GM21447 (cell line): ENCODE measurements at regions not wholly inside any gene's neighbourhood (a gene's known extent, or its start where the extent isn't known, plus 50 kb on each side); places are given as distances from the start of the nearest gene placed in this dataset.
A peak's percentile ranks its signal among the peaks of the same experiment; 100 is the strongest.
"Not testable (repeated sequence)": the region's sequence is repeated elsewhere in the genome, so short reads cannot be mapped to it uniquely, and the experiment has no call there.

Experiments
- ATAC-seq: cut with Tn5 transposase; IDR thresholded peaks from one replicate; pipeline ENCODE4 v1.9.1; 2021; ENCODE audit not compliant: unreplicated experiment

DNA sequence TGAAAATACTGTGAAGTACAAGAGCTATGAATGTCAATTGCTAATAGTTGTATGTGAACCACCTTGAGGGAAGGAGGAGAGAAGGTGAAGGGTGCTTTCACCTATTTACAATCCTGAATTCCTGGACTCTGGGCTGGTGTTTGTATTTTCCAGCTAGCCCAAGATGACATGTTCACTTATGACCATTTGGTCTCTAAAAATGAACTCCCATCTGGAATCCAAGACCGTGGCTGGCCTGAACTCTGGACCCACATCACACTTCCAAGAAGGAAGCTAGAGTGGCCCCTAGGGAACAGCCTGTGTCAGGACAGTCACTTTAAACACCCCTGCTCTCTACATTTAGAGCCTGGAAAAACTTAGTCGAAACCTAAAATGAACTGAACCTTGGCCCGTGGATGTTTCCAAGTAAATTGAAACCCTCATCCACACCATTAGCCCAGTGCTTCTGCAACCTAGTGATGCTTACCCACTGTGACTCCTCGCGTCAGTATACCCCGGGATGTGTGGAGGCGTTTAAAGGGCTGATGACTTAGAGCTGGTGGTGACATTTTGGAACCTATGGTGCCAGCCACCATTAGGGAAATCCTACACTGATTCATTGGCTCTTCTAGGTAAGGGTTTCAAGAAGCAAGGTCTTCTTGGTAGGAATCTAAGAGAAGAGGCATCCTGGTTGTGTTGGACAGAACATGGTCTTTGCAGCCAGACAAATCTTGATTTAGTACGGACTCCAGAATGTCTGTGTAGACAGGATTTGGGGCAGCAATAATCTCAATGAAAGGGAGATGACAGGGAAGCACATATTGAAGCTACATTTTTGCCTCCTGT lies 171.5 kb upstream of the IRF2BP2 start:
- ATAC-seq, result no peak

DNA sequence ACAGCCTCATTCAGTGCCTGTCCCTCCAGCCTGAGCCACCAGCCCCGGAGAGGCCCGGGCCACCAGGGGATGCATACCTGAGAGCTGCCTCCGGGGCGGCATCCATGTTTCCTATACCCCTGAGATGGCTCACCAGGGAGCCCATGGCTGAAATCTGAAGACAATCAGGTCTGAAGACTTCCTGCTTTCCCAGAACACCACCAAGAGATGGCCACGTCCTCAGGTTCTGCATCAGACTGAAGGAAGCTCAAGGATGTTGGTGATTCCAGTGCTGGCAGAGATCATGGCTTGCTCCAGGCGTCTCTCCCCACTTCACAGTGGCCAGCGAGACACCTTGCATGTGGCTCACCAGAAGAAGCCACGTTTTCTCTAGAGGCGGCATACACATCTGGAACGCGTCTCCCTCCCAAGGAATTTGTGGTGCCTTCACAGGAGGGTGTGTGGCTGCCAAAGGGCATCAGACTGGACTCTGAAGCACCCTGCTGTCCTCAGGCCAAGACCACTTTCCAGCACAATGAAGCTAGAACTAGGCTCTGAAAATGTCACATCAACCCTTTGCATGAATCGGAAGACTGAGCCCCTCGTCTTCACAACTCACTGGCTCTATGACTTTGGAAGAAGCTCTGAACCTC lies 170.7 kb upstream of the IRF2BP2 start:
- no peak for ATAC-seq

DNA sequence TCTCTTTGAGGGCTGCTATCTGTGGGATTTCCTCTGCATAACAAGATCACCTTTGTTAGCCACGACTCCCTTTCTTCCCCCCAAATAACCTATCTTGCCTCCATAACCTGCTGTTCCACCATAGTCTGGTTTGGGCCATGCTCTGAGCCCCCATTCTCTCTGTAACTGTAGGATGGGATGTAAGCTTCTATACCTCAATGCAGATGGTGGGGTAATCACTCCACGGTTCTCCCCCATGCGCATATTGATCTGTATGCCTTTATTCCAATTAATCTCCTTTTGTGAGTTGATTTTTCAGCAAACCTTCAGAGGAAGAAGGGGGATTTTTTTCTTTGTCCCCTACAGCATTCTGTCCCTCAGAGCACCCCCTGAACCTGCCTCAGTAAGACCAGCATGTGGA lies 170.1 kb upstream of the IRF2BP2 start:
- no peak for ATAC-seq

DNA sequence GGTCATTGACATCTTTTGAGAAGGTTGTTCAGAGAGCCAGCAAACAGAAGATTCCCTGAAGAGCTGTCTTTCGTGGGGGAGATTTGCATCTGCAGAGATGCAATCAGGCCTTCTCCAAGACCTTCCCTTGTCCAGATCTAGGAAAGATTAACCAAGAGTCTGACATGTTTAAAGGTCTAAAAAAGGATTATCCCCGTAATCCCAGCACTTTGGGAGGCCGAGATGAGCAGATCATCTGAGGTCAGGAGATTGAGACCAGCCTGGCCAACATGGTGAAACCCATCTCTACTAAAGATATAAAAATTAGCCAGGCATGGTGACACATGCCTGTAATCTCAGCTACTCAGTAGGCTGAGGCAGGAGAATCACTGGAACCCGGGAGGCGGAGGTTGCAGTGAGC lies 169.6 kb upstream of the IRF2BP2 start:
- not testable (repeated sequence) for ATAC-seq

DNA sequence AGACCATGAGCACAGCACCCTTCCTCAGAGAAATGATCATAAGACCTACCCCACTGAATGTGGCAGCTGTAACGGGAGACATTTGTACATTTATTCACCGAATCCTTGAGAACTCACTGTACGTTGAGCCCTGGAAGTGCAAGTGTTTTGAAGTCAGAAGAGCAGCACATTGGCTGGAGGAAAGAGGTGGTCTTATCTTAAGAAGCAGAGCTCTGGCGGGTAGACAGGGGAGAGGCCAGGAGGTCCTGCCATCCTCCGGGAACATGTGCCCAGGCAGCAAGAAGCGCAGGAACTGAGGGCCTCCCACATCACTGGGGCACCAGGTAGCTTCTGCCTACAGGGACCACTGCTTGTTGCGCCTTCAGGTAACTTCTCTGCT lies 169.2 kb upstream of the IRF2BP2 start:
- no peak for ATAC-seq

DNA sequence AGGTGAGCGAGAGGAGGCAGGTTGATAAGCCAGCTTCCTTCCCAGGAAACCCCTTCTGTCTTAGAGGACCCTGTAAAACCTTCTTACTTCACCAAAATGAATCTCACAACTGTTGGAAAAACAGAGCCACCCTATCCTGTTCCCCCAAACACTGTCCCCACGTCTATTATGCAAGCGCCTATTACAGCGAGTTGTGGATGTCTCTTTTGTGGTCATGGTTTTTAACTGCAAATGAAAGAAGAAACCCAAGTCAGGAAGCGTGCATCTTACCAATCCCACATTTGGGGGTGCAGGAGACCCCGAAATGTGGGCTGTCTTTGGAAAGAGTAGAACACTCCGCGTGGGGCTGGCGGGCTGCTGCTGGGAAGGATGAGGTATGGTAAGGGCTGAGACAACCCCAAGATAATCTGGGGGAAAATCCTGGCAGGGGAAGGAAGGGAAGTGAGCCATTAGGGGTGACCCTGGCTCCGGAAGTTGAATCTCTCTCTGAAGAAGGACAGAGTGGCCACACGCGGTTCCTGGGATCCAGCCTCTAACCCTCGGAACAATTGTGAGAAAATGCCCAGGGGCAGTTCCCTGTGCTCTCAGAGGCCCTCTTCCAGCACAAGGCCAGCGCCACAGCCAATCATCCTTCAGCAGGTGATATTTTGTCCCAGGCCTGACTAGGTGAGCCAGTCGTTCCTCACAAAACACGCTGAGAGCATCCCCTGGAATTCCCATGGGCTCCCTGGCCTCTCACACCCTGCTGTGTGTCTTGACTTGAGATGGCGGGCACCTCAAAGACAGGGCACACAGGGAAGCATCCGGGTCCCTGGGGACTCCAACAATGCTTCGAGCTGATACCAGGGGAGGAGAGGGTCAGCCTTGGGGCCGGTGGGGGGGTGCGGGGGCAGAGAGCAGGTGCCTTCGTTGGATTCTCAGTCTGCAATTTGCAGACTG lies 168.5 kb upstream of the IRF2BP2 start:
- no peak for ATAC-seq

DNA sequence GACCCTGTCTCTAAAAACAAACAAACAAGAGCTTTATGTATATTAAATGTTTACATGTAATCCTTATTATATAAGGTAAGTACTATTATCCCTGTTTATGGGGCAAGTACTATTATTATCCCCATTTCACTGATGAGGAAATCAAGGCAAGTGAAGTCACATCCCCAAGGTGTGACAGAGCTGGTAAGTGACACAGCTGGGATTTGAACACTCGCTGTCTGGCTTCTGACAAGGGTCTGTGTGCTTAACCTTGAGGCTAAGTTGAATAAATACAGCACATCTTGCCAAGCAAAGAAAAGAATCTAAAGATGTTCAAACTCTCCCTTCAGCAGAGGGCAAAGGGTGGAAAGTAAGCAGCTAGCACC lies 167.9 kb upstream of the IRF2BP2 start:
- ATAC-seq, result no peak

DNA sequence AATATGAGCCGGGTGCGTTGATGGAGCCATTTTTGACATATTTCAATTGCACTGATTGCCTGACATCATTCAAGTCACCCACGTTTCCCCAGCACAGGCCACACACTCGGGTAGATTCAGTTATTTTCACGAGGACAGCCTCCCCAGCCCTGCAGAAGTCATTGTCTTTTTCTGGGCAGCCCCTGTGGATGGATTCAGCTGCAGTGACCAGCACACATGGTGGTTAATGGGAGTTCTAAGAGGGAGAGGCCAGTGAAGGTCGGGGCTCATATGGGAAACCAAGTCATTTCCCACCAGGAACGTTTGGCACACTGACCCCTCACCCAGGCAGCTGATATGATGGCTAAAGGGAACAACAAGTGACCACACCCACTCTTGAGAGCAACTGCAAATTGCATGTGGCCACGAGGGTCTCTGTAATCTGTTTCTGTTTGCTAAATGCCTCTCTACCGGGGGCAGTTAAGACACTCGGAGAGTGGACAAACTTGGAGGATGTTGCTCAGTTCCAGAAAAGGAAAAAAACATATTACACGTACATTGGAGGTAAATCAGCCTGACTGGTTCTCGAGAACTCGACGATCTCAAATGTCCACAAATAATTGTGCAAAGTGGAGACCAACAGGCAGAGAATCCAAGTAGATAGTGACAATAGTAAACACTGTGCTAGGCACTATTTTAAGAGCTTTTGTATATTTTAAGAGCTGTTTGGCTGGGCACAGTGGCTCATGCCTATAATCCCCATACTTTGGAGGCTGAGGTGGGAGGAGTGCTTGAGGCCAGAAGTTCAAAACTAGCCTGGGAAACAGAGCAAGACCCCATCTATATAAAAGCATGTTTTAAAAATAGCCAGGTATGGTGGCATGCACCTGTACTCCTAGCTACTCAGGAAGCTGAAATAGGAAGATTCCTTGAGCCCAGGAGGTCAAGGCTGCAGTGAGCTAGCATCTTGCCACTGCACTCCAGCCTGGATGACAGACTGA lies 167.2 kb upstream of the IRF2BP2 start:
- ATAC-seq, result no peak

DNA sequence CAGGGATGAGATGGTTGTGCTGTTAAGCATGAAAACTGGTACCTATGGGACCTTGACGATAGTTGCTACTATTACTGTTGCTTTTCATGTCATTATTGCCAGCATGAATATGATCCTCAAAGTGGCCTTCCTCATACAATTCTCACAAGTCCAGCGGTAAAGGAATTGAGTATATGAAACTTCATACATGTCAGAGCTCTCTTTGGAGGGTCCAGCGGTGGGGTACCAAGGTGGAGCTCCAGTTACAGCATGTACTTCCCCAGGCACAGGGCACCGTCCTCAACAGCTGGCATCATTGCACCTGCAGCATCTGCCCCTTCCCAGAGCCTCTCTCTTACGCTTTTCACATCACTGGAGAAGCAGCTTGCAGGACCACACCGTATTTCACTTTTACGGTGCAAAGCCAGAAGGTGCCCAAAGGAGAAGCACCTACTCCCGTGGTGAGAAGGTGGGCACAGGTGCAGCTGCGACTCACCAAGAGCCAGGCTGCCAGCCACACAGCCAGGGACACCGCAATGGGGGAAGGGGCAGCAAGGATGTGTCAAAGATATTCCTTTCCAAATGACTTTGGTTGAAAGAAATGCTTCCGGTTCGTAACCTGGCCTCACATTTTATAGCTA lies 166.4 kb upstream of the IRF2BP2 start:
- ATAC-seq, result no peak

DNA sequence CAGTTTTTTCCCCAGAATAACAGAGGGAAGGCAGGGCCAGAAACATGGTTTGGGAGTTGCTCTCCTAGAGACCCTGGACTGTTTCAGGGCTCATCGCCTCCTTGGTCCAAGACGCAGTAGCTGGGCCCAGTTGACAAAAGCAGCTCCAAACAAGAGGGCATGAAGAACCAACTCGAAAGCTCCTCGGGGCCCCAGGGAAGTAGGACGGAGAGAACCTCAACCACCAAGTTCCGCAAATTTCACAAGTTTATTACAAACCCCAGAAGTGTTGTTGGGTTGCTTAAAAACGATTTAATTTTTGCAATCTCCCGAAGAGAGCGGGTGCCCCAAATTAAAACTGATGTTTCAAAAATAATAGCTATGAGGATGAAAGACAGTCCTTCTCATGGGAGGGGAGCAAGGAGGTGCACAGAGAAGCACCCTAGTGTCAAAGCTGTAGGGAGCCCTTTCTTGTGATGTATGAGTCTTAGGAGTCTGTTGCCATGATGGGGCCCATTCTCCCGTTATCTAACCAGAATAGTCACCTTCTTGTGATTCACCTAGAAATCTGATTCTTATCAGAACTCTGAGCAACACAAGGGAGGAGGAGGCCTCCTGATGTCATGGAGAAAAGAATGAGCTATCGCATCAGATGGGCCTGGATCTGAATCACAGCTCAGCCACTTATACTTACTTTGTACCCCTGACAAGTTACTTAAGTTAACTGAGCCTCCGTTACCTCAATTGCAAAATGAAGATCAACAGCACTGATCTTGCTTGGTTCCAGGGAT lies 165.7 kb upstream of the IRF2BP2 start:
- no peak for ATAC-seq

DNA sequence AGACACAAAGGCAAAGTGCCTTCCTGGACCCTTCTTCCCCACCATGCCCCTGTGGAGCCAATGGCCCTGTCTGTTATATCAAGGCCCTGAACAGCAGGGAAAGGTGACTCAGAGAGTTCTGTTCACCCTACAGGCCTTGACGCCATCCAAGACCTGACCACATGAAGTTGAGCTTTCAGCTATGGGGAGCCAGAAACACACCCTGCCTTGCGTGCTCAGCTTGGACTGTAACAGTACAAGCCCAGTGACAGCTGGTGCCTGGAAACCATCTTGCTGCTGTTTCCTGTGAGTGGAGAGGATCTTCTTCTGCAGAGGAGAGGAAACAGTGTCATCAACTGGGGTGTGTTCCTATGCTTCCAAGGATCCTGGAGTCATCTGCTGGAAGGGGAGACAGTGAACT lies 165.0 kb upstream of the IRF2BP2 start:
- ATAC-seq, result no peak

DNA sequence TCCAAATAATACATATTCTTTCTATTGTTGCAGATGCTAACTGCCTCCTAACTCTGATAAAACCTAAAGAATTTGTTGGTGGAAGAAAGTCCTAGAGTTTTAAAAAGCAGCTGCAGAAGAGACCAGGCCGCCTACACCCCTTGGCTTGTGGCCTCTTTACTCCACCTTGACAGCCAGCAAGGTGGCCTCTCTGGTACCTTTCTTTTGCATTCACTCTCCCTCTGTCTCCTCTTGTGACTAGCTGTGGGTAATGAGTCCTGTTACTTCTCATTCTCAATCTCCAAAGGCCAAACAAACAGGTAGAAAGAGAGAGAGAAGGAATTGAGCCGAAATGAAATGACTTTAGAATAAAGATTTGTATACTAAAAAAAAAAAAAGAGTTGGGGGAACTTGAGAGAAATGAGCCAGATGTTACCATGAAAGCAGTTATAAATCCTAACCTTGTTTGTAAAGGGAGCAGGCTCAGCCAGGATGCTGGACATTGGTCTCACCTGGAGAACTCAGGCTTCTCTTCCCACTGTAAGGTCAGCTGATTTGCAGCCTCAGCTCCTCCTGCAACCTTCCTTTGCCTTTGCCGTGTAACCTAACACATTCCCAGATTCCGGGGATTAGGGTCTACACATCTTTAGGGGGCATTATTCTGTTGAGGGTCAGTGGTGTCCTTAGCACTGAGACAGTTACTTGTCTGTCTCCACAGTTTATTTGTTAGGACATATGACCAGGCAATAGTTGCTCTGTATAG lies 164.1 kb upstream of the IRF2BP2 start:
- ATAC-seq, result no peak

DNA sequence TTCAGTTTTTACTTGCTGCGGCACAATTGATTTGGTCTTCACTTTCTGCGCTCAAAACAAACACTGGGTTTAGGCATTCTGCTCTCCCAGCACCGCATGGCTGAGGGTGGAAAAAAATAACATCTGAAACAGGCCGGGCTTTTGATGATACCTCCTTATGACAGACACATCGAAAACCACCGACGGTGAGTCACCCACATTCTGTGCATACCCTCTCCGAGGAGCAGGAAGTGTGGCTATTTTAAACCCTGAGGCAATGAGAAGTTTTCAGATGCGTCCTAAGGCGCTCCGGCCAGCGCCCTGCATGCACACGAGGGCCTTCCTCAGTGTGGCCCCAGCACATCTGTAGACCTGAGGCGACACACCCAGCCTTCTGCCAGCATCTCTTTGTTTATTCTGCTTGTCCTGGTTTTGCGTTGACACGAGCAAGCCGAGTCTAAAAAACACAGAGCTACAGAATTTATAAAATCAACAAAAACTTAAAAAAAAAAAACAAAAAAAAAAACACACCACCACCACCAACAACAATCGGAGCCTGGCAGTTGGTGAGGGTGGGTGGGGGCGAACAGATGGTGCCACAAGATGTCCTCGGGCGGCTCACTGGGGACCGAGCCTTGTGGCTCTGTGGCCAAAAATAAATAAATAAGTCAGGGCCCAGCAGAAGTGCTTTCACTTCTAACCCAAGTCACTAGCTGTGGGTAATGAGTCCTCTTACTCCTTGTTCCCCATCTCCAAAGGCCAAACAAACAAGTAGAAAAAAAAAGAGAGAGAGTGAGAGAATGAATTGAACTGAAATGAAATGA lies 162.6 kb upstream of the IRF2BP2 start:
- ATAC-seq, result peak; percentile 92

DNA sequence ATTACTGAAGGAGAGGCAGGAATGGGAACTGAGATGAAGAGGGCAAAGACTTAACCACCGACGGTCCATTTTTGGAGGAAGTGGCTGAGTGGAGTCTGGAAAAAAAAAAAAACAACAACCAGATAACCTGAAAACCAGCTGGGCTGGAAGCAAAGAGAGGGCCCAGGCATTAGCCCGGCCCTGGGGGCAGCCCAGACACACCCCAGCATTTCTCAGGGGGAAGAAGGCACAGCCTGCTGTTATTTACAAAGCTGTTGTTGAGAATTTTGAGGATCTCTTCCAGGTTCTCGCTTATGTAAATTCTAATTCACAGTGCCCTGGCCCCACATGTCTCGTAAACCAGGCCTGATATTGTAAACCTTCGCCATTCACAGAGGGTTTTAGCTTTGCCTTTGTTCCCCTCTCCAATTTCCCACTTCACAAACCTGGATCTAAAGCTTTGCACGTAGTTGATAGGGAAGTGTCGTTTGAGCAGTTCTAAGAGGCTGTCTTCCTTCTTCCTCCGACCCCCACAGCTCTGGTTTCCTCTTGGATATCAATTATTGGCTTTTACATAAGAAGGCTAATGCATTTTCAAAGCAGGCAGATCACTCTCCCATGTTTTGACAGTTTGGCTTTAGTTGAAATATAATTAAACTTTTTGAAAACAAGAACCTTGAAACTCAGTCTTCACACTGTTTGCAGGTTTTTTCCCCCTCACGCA lies 161.8 kb upstream of the IRF2BP2 start:
- no peak for ATAC-seq

DNA sequence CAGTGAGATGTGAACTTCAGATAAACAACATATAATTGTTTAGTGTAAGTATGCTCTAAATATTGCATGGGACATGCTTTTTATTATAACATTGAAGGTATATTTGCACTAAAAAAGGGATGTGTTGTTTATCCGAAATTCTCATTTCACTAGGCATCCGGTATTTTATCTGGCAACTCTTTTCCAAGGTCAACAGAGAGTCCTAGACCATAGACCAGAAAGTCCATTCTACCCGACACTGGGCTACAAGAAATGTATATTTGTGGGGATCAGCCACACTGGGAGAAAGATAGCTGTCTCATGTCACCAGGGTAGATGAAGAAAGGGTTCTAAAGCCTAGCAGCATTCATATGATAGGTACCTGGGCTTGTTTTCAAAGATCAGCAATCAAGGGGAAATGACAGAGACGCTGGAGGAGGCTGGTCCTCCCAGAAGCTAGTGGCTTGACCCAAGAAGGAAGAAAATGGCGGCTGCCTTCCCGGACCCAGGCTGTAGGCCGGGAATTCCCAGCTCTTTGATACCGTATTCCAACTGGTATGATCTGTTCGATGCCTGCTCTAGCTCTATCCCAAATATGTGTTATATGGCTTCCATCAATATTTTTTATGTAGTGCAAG lies 161.1 kb upstream of the IRF2BP2 start:
- no peak for ATAC-seq

DNA sequence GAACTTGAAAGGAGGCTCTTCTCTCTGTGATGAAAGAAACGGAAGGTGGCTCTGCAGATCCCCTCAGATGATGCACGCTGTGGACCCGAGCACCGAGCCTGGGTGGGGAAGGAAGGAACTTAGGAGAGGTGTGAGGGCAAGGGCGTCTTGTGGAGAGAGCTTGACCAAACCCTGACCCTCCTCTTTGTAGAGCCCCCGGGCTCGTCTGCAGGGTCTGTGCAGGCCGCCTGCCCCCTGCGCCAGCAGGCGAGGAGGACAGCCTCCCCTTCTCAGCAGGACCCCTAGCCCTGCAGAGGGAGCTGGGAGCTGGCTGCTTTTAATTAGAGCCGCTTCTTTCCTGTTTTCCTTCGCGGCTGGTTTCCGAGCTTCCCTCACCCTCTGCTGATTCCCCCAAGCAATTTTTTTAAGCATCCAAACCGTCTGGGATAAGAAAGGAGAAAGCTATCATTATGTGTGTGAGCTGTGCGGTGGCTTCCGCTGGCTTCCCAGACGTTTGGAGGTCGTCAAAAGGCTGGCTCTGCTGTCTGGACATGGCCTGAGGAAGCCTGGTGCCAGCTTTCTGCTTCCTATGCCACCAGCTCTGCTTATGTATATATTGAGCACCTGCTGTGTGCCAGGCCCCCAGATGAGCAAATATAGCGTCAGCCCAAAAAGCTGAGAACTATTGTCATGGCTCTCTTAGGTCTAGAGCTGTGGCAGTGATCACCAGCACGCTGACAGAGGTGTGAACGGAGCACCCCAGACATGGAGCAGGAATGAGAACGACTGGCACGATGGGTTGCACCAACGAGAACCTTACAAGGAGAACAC lies 160.2 kb upstream of the IRF2BP2 start:
- no peak for ATAC-seq
